SK-N-SH treated with all-trans-retinoic acid at 6 μM for 48 hours (cell line): ENCODE measurements at regions not wholly inside any gene's neighbourhood (a gene's known extent, or its start where the extent isn't known, plus 50 kb on each side); places are given as distances from the start of the nearest gene placed in this dataset.

Source experiments
- ATAC-seq: fragments of 200-7000 bp; cut with Tn5 transposase; 3 replicates; pipeline ENCODE4 v1.9.1; 2020; ENCODE audit warnings: mild to moderate bottlenecking, moderate library complexity
- ARNTL ChIP-seq: fragments of 450-650 bp; formaldehyde crosslinking; IDR thresholded peaks from 2 replicates; pipeline ENCODE4 v1.5.0; 2020; ENCODE audit warnings: low read depth, mild to moderate bottlenecking, moderate library complexity, borderline replicate concordance
- BACH2 ChIP-seq: fragments of 250-450 bp; sonication (Bioruptor Pico); IDR thresholded peaks from 2 replicates; pipeline ENCODE4 v1.9.0; 2021; ENCODE audit warnings: mild to moderate bottlenecking, borderline replicate concordance
- CSDC2 ChIP-seq: fragments of 250-450 bp; sonication (Bioruptor Pico); IDR thresholded peaks from 2 replicates; pipeline ENCODE4 v1.5.0; 2020; ENCODE audit warnings: mild to moderate bottlenecking, moderate library complexity
- ESRRG ChIP-seq: fragments of 250-450 bp; sonication (Bioruptor Pico); IDR thresholded peaks from 2 replicates; pipeline ENCODE4 v1.6.1; 2021; ENCODE audit warnings: mild to moderate bottlenecking
- GLIS3 ChIP-seq: fragments of 250-450 bp; sonication (Bioruptor Pico); IDR thresholded peaks from 2 replicates; pipeline ENCODE4 v1.5.0; 2020; ENCODE audit warnings: mild to moderate bottlenecking, moderate library complexity
- ISL1 ChIP-seq: fragments of 250-450 bp; sonication (Bioruptor Pico); IDR thresholded peaks from 2 replicates; pipeline ENCODE4 v2.1.2; 2022; ENCODE audit warnings: mild to moderate bottlenecking, moderate library complexity
- OSR1 ChIP-seq: fragments of 250-450 bp; sonication (Bioruptor Pico); IDR thresholded peaks from 2 replicates; pipeline ENCODE4 v1.8.0; 2022; ENCODE audit warnings: moderate library complexity, mild to moderate bottlenecking, inconsistent platforms
- POU6F1 ChIP-seq: fragments of 250-450 bp; sonication (Bioruptor Pico); IDR thresholded peaks from 2 replicates; pipeline ENCODE4 v1.8.0; 2021; ENCODE audit warnings: low read depth, mild to moderate bottlenecking, moderate library complexity, borderline replicate concordance
- PPARA ChIP-seq: fragments of 250-450 bp; sonication (Bioruptor Pico); IDR thresholded peaks from 2 replicates; pipeline ENCODE4 v1.5.0; 2020; ENCODE audit warnings: mild to moderate bottlenecking, borderline replicate concordance
- RARB ChIP-seq: fragments of 250-450 bp; sonication (Bioruptor Pico); IDR thresholded peaks from 2 replicates; pipeline ENCODE4 v1.8.0; 2021; ENCODE audit warnings: mild to moderate bottlenecking, moderate library complexity
- SNAI2 ChIP-seq: fragments of 250-450 bp; sonication (Bioruptor Pico); IDR thresholded peaks from 2 replicates; pipeline ENCODE4 v1.5.0; 2020; ENCODE audit warnings: mild to moderate bottlenecking, moderate library complexity
- TOX ChIP-seq: fragments of 250-450 bp; sonication (Bioruptor Pico); IDR thresholded peaks from 2 replicates; pipeline ENCODE4 v1.8.0; 2021; ENCODE audit warnings: mild to moderate bottlenecking, moderate library complexity, borderline replicate concordance
- TSHZ2 ChIP-seq: fragments of 250-450 bp; sonication (Bioruptor Pico); IDR thresholded peaks from 2 replicates; pipeline ENCODE4 v1.5.0; 2020; ENCODE audit warnings: mild to moderate bottlenecking, moderate library complexity
- ZC3H10 ChIP-seq: fragments of 250-450 bp; sonication (Bioruptor Pico); IDR thresholded peaks from 2 replicates; pipeline ENCODE4 v1.5.1; 2021; ENCODE audit warnings: mild to moderate bottlenecking, moderate library complexity
- ZFP3 ChIP-seq: fragments of 250-450 bp; sonication (Bioruptor Pico); IDR thresholded peaks from 2 replicates; pipeline ENCODE4 v1.5.0; 2020; ENCODE audit warnings: mild to moderate bottlenecking, moderate library complexity
- ZFP30 ChIP-seq: fragments of 450-650 bp; formaldehyde crosslinking; IDR thresholded peaks from 2 replicates; pipeline ENCODE4 v1.5.0; 2022; ENCODE audit warnings: mild to moderate bottlenecking, moderate library complexity
- ZNF565 ChIP-seq: fragments of 450-650 bp; formaldehyde crosslinking; conservative IDR thresholded peaks from 2 replicates; pipeline ENCODE4 v1.5.0; 2020; ENCODE audit warnings: low read depth, mild to moderate bottlenecking, moderate library complexity
- ZNF70 ChIP-seq: fragments of 450-650 bp; formaldehyde crosslinking; IDR thresholded peaks from 2 replicates; pipeline ENCODE4 v1.5.0; 2020; ENCODE audit warnings: mild to moderate bottlenecking, moderate library complexity
- ZNF8 ChIP-seq: fragments of 450-650 bp; formaldehyde crosslinking; IDR thresholded peaks from 2 replicates; pipeline ENCODE4 v1.5.0; 2020; ENCODE audit warnings: mild to moderate bottlenecking, moderate library complexity
- TF ChIP-seq, protein P1 (sequence below): fragments of 250-450 bp; sonication (Bioruptor Pico); IDR thresholded peaks from 2 replicates; pipeline ENCODE4 v1.5.1; 2020; ENCODE audit warnings: low read depth, mild to moderate bottlenecking, moderate library complexity
- TF ChIP-seq, protein P2 (sequence below): fragments of 250-450 bp; sonication (Bioruptor Pico); IDR thresholded peaks from 2 replicates; pipeline ENCODE4 v1.5.1; 2021; ENCODE audit warnings: mild to moderate bottlenecking, moderate library complexity

DNA sequence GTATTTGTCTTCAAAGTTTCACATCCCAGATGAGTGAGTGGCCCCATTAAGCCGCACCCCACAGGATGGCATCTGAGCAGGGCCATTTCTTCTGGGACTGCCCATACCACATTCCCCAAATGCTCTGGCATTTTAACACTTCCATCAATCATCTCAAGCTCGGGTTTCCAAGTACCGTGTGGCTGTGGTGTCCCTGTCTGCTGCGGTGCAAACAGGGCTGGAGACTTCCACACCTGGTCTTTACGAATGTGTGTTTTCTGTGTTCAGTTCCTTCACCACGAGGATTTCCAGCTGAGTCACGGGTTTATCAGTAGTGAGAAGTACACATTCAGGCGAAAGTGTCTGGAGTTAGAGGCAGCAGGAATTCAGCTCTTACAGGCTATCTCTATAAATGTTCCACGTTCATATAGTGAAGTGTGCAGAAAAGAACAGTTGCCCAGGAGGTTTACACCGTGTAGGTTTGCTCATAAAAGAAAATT lies 195.2 kb downstream of the RHOU start:
- ATAC-seq = no peak
- no peak for TF ChIP-seq BACH2 (CRISPR knock-in tag)
- TF ChIP-seq ESRRG (CRISPR knock-in tag) = no peak
- no peak for TF ChIP-seq TOX (CRISPR knock-in tag)
- TF ChIP-seq, protein P1, sequence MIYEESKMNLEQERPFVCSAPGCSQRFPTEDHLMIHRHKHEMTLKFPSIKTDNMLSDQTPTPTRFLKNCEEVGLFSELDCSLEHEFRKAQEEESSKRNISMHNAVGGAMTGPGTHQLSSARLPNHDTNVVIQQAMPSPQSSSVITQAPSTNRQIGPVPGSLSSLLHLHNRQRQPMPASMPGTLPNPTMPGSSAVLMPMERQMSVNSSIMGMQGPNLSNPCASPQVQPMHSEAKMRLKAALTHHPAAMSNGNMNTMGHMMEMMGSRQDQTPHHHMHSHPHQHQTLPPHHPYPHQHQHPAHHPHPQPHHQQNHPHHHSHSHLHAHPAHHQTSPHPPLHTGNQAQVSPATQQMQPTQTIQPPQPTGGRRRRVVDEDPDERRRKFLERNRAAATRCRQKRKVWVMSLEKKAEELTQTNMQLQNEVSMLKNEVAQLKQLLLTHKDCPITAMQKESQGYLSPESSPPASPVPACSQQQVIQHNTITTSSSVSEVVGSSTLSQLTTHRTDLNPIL (CRISPR knock-in tag) = no peak
- no peak for TF ChIP-seq ZNF8 (CRISPR knock-in tag)
- no peak for TF ChIP-seq ZC3H10
- no peak for TF ChIP-seq OSR1 (CRISPR knock-in tag)
- TF ChIP-seq TSHZ2 = no peak

DNA sequence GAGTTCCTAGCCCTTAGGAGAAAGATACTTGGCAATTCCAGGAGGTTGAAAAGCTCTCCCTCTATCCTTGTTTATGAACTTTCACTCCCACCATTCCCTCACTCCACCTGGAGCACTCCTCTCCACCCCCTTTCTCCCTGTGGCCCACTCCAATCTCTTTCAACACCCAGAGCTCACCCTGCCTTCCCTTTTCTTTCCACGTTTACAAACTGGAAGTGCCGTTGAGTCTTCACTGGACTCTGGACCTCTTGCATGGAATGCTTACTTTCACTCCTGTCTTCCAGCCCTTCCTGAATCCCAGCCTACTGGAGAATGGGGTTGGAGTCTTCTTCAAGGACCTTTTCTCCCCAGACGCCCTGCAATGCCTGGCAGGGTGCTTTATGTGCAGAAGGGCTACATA lies 198.5 kb downstream of the RHOU start:
- TF ChIP-seq BACH2 (CRISPR knock-in tag) (no peak), GLIS3 (CRISPR knock-in tag) (no peak), ARNTL (no peak), ISL1 (CRISPR knock-in tag) (no peak), ZNF8 (CRISPR knock-in tag) (no peak), POU6F1 (CRISPR knock-in tag) (no peak), ZNF70 (CRISPR knock-in tag) (no peak), ZFP3 (CRISPR knock-in tag) (no peak), PPARA (CRISPR knock-in tag) (no peak), RARB (CRISPR knock-in tag) (no peak)
- TF ChIP-seq, protein P2, sequence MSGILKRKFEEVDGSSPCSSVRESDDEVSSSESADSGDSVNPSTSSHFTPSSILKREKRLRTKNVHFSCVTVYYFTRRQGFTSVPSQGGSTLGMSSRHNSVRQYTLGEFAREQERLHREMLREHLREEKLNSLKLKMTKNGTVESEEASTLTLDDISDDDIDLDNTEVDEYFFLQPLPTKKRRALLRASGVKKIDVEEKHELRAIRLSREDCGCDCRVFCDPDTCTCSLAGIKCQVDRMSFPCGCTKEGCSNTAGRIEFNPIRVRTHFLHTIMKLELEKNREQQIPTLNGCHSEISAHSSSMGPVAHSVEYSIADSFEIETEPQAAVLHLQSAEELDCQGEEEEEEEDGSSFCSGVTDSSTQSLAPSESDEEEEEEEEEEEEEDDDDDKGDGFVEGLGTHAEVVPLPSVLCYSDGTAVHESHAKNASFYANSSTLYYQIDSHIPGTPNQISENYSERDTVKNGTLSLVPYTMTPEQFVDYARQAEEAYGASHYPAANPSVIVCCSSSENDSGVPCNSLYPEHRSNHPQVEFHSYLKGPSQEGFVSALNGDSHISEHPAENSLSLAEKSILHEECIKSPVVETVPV = no peak
- no peak for ATAC-seq

DNA sequence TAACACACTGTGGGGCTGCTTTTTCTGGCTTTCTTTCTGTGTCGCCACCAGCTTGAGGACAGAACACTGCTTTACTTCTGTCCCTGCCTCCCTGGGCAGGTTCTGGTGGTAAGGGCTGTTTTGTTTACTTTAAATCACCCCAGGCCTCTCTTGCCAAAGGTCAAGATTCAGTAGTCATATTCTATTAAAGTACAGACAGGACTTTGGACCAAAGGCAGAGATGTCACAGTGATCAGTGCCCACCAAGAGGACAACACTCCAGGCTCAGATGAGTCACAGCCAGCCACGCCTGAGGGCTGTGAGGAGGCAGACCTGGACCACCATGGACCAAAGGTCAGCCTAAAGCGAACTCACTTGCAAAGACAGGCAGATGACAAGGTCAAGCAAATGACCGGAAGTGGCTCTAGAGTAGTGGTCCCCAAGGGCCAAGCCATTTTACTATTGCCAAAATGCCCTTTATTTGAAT lies 200.0 kb downstream of the RHOU start:
- ATAC-seq = no peak
- TF ChIP-seq ZFP3 (CRISPR knock-in tag) = no peak
- no peak for TF ChIP-seq ARNTL
- TF ChIP-seq CSDC2 (CRISPR knock-in tag) = no peak
- no peak for TF ChIP-seq ZFP30 (CRISPR knock-in tag)
- no peak for TF ChIP-seq ZNF565 (CRISPR knock-in tag)
- TF ChIP-seq SNAI2 (CRISPR knock-in tag) = no peak
- no peak for TF ChIP-seq ZNF8 (CRISPR knock-in tag)
- TF ChIP-seq, protein P2 = no peak
- no peak for TF ChIP-seq GLIS3 (CRISPR knock-in tag)
- TF ChIP-seq TOX (CRISPR knock-in tag) = no peak
- no peak for TF ChIP-seq BACH2 (CRISPR knock-in tag)
- no peak for TF ChIP-seq PPARA (CRISPR knock-in tag)
- TF ChIP-seq POU6F1 (CRISPR knock-in tag) = no peak
- TF ChIP-seq, protein P1 (CRISPR knock-in tag) = no peak
- TF ChIP-seq ESRRG (CRISPR knock-in tag) = no peak
